H54 (cell line): ENCODE measurements at regions not wholly inside any gene's neighbourhood (a gene's known extent, or its start where the extent isn't known, plus 50 kb on each side); places are given as distances from the start of the nearest gene placed in this dataset.
"Not testable (repeated sequence)": the region's sequence is repeated elsewhere in the genome, so short reads cannot be mapped to it uniquely, and the experiment has no call there.

Experiments used
- DNase-seq: peaks from one replicate; pipeline ENCODE4 v3.0.0; 2011; ENCODE audit warnings: low spot score, mixed read lengths; ENCODE audit not compliant: insufficient read length
- FAIRE-seq: peaks from 3 replicates; lab custom pipeline; 2011; peaks lifted over from hg19 to GRCh38; lab: Jason Lieb, UNC
- POLR2A ChIP-seq: IDR thresholded peaks from 2 replicates; pipeline ENCODE4 v1.6.1; 2011; ENCODE audit warnings: low read depth, mild to moderate bottlenecking, low read length

- no peak for TF ChIP-seq POLR2A
- FAIRE-seq (no peak), DNase-seq (no peak)
Measured at GRCh38 chr2:215567504-215567903, 131.6 kb upstream of the FN1 start.

- no peak for FAIRE-seq
- TF ChIP-seq POLR2A, result no peak
- no peak for DNase-seq
Measured at GRCh38 chr2:215565897-215566296, 130.0 kb upstream of the FN1 start.

- no peak for TF ChIP-seq POLR2A
- no peak for FAIRE-seq
- DNase-seq, result no peak
Measured at GRCh38 chr2:215557701-215558100, 121.8 kb upstream of the FN1 start.

GRCh38 chr2:215556979-215557378 is 121.1 kb upstream of the FN1 start:
- no peak for FAIRE-seq
- no peak for TF ChIP-seq POLR2A
- DNase-seq, result no peak

GRCh38 chr2:215554689-215555498 is 119.0 kb upstream of the FN1 start:
- DNase-seq, result no peak
- no peak for FAIRE-seq
- TF ChIP-seq POLR2A, result no peak

GRCh38 chr2:215553946-215554345 is 118.1 kb upstream of the FN1 start:
- no peak for TF ChIP-seq POLR2A
- FAIRE-seq (no peak), DNase-seq (no peak)

GRCh38 chr2:215552144-215552580 is 116.3 kb upstream of the FN1 start:
- FAIRE-seq (no peak), DNase-seq (no peak)
- no peak for TF ChIP-seq POLR2A

- no peak for TF ChIP-seq POLR2A
Measured at GRCh38 chr2:215550331-215550730, 114.5 kb upstream of the FN1 start.

GRCh38 chr2:215548714-215549113 is 112.8 kb upstream of the FN1 start:
- no peak for TF ChIP-seq POLR2A
- DNase-seq, result no peak
- FAIRE-seq, result no peak

More at GRCh38 chr2:215550331-215550730, 114.5 kb upstream of the FN1 start:
- no peak for DNase-seq
- FAIRE-seq, result no peak

GRCh38 chr2:215542690-215543089 is 106.8 kb upstream of the FN1 start:
- no peak for TF ChIP-seq POLR2A
- DNase-seq (no peak), FAIRE-seq (no peak)

- peak; percentile 87 for FAIRE-seq
- no peak for DNase-seq
- no peak for TF ChIP-seq POLR2A
Measured at GRCh38 chr2:215540658-215541057, 104.8 kb upstream of the FN1 start.

GRCh38 chr2:215537611-215538010 is 101.7 kb upstream of the FN1 start:
- FAIRE-seq (no peak), DNase-seq (no peak)
- TF ChIP-seq POLR2A, result no peak

- DNase-seq (no peak), FAIRE-seq (no peak)
- TF ChIP-seq POLR2A, result no peak
Measured at GRCh38 chr2:215536510-215536909, 100.6 kb upstream of the FN1 start.

- DNase-seq (no peak), FAIRE-seq (peak; percentile 11)
Measured at GRCh38 chr2:215535741-215536140, 99.9 kb upstream of the FN1 start.

GRCh38 chr2:215535125-215535668 is 99.3 kb upstream of the FN1 start:
- FAIRE-seq, result no peak

More at GRCh38 chr2:215535741-215536140, 99.9 kb upstream of the FN1 start:
- no peak for TF ChIP-seq POLR2A

GRCh38 chr2:215533716-215534115 is 97.8 kb upstream of the FN1 start:
- DNase-seq, FAIRE-seq: not testable (repeated sequence)

More at GRCh38 chr2:215535125-215535668, 99.3 kb upstream of the FN1 start:
- no peak for TF ChIP-seq POLR2A
- no peak for DNase-seq
